Right lobe of liver (tissue), 6 donors: ENCODE measurements at regions not wholly inside any gene's neighbourhood (a gene's known extent, or its start where the extent isn't known, plus 50 kb on each side); places are given as distances from the start of the nearest gene placed in this dataset.
"Not testable (repeated sequence)": the region's sequence is repeated elsewhere in the genome, so short reads cannot be mapped to it uniquely, and the experiment has no call there.

Experiments
- ATAC-seq, 4 donors: fragments of 200-7000 bp; cut with Tn5 transposase; one replicate each; pipeline ENCODE4 v1.9.1; 2020; ENCODE audit warnings: mild to moderate bottlenecking in 4 of 4, moderate library complexity in 4 of 4
- DNase-seq, 3 donors: peaks; one replicate each; pipeline ENCODE4 v3.0.0-alpha.2; 2020
- H3K27ac ChIP-seq, 3 donors: fragments of 200-600 bp; one replicate each; pipeline ENCODE4 v1.8.0; 2022
- H3K27me3 ChIP-seq, 2 donors: fragments of 200-600 bp; one replicate each; pipeline ENCODE4 v1.8.0; 2022
- H3K36me3 ChIP-seq, 4 donors: fragments of 200-600 bp; sonication (generic) in 1 of 4; one replicate each; pipeline versions ENCODE4 v1.5.1 to v1.8.0; 2017 to 2022; ENCODE audit warnings: control low read depth in 1 of 4
- H3K4me1 ChIP-seq, 4 donors: fragments of 200-600 bp; sonication (generic) in 1 of 4; one replicate each; pipeline versions ENCODE4 v1.5.1 to v1.8.0; 2017 to 2022; ENCODE audit warnings: control low read depth in 1 of 4
- H3K4me3 ChIP-seq, 3 donors: fragments of 200-600 bp; one replicate each; pipeline ENCODE4 v1.8.0; 2022
- H3K9me3 ChIP-seq, 4 donors: fragments of 200-600 bp; sonication (generic) in 1 of 4; one replicate each; pipeline versions ENCODE4 v1.5.1 to v1.8.0; 2017 to 2022; ENCODE audit warnings: control low read depth in 1 of 4
- WGBS: methylation state at CpG from one replicate; pipeline ENCODE4 v1.1.6; 2018; ENCODE audit warnings: low coverage, low lambda C conversion rate; ENCODE audit not compliant: insufficient coverage; ENCODE audit errors: missing lambda C conversion rate; 5-methylcytosine and 5-hydroxymethylcytosine counted together
- intact Hi-C, 2 donors: fragments of 100-400 bp; cut with DNase I; formaldehyde crosslinking; loops; one replicate each; pipeline versions ENCODE4 v1.11.2 to v1.14.1; 2022
- donor health status: DM: no; HTN: yes; CAD: no.
- donor health status: DM: no; HTN: no; CAD: no.
- donor health status: DM: no; HTN: no; CAD: no.
- donor health status: DM: no; HTN: yes; CAD: no.
- donor health status: DM: no; HTN: yes; CAD: no.

- ATAC-seq: peak in 1 of 4 donors; percentile 40
- H3K9me3 ChIP-seq, intact Hi-C loops, H3K4me3 ChIP-seq, H3K27me3 ChIP-seq, H3K4me1 ChIP-seq, H3K36me3 ChIP-seq, DNase-seq, H3K27ac ChIP-seq: not testable (repeated sequence)
- WGBS: no CpG with 5 or more reads among the region's 2 CpGs
Observed at GRCh38 chr17:26881195-26881594, 412.7 kb upstream of the WSB1 start.

GRCh38 chr17:26882097-26882761 lies 411.7 kb upstream of the WSB1 start:
- H3K4me3 ChIP-seq, intact Hi-C loops, H3K27ac ChIP-seq, H3K4me1 ChIP-seq, H3K27me3 ChIP-seq, H3K36me3 ChIP-seq, H3K9me3 ChIP-seq, DNase-seq: not testable (repeated sequence)
- WGBS: no CpG with 5 or more reads among the region's 9 CpGs
- peak; percentile 68 to 79 (median 73) for ATAC-seq

GRCh38 chr17:26883878-26884740 lies 409.8 kb upstream of the WSB1 start:
- peak; percentile 44 to 58 (median 52) for ATAC-seq
- no CpG with 5 or more reads among the region's 16 CpGs for WGBS
- intact Hi-C loops: not testable (repeated sequence)

GRCh38 chr17:26884741-26885059 lies 409.2 kb upstream of the WSB1 start:
- ATAC-seq: peak in 3 of 4 donors; percentile 15 to 33 (median 31)
- WGBS: 43% methylated on average over 2 of the region's 4 CpGs
- H3K4me1 ChIP-seq, H3K4me3 ChIP-seq, DNase-seq, H3K27ac ChIP-seq, intact Hi-C loops, H3K27me3 ChIP-seq, H3K9me3 ChIP-seq, H3K36me3 ChIP-seq: not testable (repeated sequence)

More at GRCh38 chr17:26883878-26884740, 409.8 kb upstream of the WSB1 start:
- H3K36me3 ChIP-seq, H3K9me3 ChIP-seq, H3K27ac ChIP-seq, H3K4me1 ChIP-seq, H3K27me3 ChIP-seq, DNase-seq, H3K4me3 ChIP-seq: not testable (repeated sequence)

GRCh38 chr17:26885244-26885970 lies 408.5 kb upstream of the WSB1 start:
- 64% methylated on average over 8 of the region's 8 CpGs for WGBS
- peak in 3 of 4 donors; percentile 13 to 30 (median 25) for ATAC-seq

More at GRCh38 chr17:26885244-26885970, 408.5 kb upstream of the WSB1 start:
- H3K27ac ChIP-seq, intact Hi-C loops, H3K9me3 ChIP-seq, H3K4me3 ChIP-seq, H3K36me3 ChIP-seq, H3K4me1 ChIP-seq, H3K27me3 ChIP-seq: not testable (repeated sequence)
- DNase-seq: peak in 1 of 3 donors; percentile 14
